ENCODE measurements at regions not wholly inside any gene's neighbourhood (a gene's known extent, or its start where the extent isn't known, plus 50 kb on each side); places are given as distances from the start of the nearest gene placed in this dataset.
"Not testable (repeated sequence)": the region's sequence is repeated elsewhere in the genome, so short reads cannot be mapped to it uniquely, and the experiment has no call there.

GRCh38 chr9:111094958-111095357 lies 56.7 kb upstream of the LPAR1 start:
- intact Hi-C loops (cut with DNase I) = no loop called here
- H3K36me3 ChIP-seq = no peaks in the 10 kb centered on the region

DNA sequence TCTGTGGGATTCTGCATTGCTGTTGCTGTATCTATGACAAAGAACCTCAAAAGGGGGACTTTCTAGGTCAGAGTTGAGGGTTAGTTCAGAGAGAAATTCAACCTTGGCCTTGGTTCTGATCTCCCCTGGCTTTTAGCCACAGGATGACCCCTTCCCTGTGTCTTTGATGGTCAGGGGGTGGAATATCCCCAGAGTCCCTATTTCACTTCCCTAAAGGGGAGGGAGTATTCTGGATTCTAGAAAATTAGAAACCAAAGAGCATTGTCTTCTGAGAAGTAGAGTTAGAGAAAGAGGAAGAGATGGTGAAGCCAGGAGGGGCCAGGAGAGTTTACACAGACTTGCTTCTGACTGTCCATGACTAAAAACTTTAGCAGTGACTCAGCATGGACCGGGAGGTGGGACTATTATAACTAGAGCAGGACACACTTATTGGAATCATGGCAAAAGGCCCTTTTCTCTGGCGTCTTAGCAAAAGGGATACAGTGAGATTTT lies 56.2 kb upstream of the LPAR1 start:
- TF ChIP-seq, protein P1, sequence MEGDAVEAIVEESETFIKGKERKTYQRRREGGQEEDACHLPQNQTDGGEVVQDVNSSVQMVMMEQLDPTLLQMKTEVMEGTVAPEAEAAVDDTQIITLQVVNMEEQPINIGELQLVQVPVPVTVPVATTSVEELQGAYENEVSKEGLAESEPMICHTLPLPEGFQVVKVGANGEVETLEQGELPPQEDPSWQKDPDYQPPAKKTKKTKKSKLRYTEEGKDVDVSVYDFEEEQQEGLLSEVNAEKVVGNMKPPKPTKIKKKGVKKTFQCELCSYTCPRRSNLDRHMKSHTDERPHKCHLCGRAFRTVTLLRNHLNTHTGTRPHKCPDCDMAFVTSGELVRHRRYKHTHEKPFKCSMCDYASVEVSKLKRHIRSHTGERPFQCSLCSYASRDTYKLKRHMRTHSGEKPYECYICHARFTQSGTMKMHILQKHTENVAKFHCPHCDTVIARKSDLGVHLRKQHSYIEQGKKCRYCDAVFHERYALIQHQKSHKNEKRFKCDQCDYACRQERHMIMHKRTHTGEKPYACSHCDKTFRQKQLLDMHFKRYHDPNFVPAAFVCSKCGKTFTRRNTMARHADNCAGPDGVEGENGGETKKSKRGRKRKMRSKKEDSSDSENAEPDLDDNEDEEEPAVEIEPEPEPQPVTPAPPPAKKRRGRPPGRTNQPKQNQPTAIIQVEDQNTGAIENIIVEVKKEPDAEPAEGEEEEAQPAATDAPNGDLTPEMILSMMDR (IDR thresholded peaks at IDR 0.05) = no peak
- intact Hi-C loops (cut with DNase I) = no loop called here
- no peaks in the 10 kb centered on the region for H3K36me3 ChIP-seq
- H3K4me3 ChIP-seq = no peak overlapping the region
- H3K27me3 ChIP-seq = no peaks in the 10 kb centered on the region
- DNase-seq (ENCODE audit: low spot score in 2 of 2) = peak in 1 of 2 donors; percentile 75
- H3K4me1 ChIP-seq = peaks cover 0 to 8% of the 10 kb centered on the region in 2 donors
- peak overlapping the region; percentile 44 to 59 for H3K27ac ChIP-seq
- H3K9me3 ChIP-seq = no peaks in the 10 kb centered on the region

More at GRCh38 chr9:111094958-111095357, 56.7 kb upstream of the LPAR1 start:
- TF ChIP-seq, protein P1 (IDR thresholded peaks at IDR 0.05) = no peak
- no peaks in the 10 kb centered on the region for H3K27me3 ChIP-seq
- peak overlapping the region in 1 of 2 donors; percentile 59 for H3K27ac ChIP-seq
- H3K4me3 ChIP-seq = no peak overlapping the region
- H3K4me1 ChIP-seq = peaks cover 0 to 8% of the 10 kb centered on the region in 2 donors
- DNase-seq (ENCODE audit: low spot score in 2 of 2) = no peak
- no peaks in the 10 kb centered on the region for H3K9me3 ChIP-seq

DNA sequence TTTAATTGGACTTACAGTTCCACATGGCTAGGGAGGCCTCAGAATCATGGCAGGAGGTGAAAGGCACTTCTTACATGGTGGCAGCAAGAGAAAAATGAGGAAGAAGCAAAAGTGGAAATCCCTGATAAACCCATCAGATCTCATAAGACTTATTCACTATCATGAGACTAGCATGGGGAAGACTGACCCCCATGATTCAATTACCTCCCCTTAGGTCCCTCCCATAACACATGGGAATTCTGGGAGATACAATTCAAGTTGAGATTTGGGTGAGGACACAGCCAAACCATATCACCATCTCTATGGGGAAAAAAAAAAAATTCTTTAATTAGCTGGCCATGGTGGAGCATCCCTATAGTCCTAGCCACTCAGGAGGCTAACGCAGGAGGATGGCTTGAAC lies 53.9 kb upstream of the LPAR1 start:
- H3K4me3 ChIP-seq; H3K36me3 ChIP-seq; H3K27ac ChIP-seq; H3K4me1 ChIP-seq; intact Hi-C loops (cut with DNase I); H3K27me3 ChIP-seq; DNase-seq (ENCODE audit: low spot score in 2 of 2); H3K9me3 ChIP-seq: not testable (repeated sequence)

Measured in ascending aorta (tissue), 2 donors.